Brain pericyte (primary cell): ENCODE measurements at regions not wholly inside any gene's neighbourhood (a gene's known extent, or its start where the extent isn't known, plus 50 kb on each side); places are given as distances from the start of the nearest gene placed in this dataset.
"Not testable (repeated sequence)": the region's sequence is repeated elsewhere in the genome, so short reads cannot be mapped to it uniquely, and the experiment has no call there.

ENCODE experiments used
- DNase-seq: peaks from one replicate; pipeline ENCODE4 v3.0.0-alpha.2; 2012; ENCODE audit warnings: low read depth, low spot score

- DNase-seq, result no peak
Measured at GRCh38 chr14:37711831-37712475, 116.5 kb downstream of the TTC6 start.

GRCh38 chr14:37712476-37712860, 117.0 kb downstream of the TTC6 start:
- not testable (repeated sequence) for DNase-seq

- no peak for DNase-seq
Measured at GRCh38 chr14:37712976-37713431, 117.6 kb downstream of the TTC6 start.

GRCh38 chr14:37720131-37720530, 124.7 kb downstream of the TTC6 start:
- DNase-seq, result no peak

GRCh38 chr14:37721976-37722659, 126.7 kb downstream of the TTC6 start:
- DNase-seq, result no peak

- DNase-seq, result no peak
Measured at GRCh38 chr14:37723515-37723914, 128.1 kb downstream of the TTC6 start.

GRCh38 chr14:37726708-37727107, 131.3 kb downstream of the TTC6 start:
- DNase-seq, result no peak

- DNase-seq, result no peak
Measured at GRCh38 chr14:37729218-37729617, 133.8 kb downstream of the TTC6 start.

GRCh38 chr14:37731094-37731493, 135.7 kb downstream of the TTC6 start:
- no peak for DNase-seq

GRCh38 chr14:37745657-37746056, 150.2 kb downstream of the TTC6 start:
- DNase-seq, result no peak

- DNase-seq, result no peak
Measured at GRCh38 chr14:37746140-37746832, 150.9 kb downstream of the TTC6 start.

- DNase-seq, result no peak
Measured at GRCh38 chr14:37753459-37753858, 158.0 kb downstream of the TTC6 start.

- DNase-seq, result not testable (repeated sequence)
Measured at GRCh38 chr14:37760275-37760674, 164.8 kb downstream of the TTC6 start.

GRCh38 chr14:37763266-37763665, 167.8 kb downstream of the TTC6 start:
- DNase-seq, result no peak

- DNase-seq, result not testable (repeated sequence)
Measured at GRCh38 chr14:37772283-37772682, 176.9 kb downstream of the TTC6 start.

- DNase-seq, result no peak
Measured at GRCh38 chr14:37776791-37777499, 181.5 kb downstream of the TTC6 start.

- no peak for DNase-seq
Measured at GRCh38 chr14:37778135-37778943, 182.9 kb downstream of the TTC6 start.

- no peak for DNase-seq
Measured at GRCh38 chr14:37779480-37779879, 184.1 kb downstream of the TTC6 start.

GRCh38 chr14:37780731-37781130, 185.3 kb downstream of the TTC6 start:
- not testable (repeated sequence) for DNase-seq

GRCh38 chr14:37784203-37784826, 188.9 kb downstream of the TTC6 start:
- not testable (repeated sequence) for DNase-seq

GRCh38 chr14:37784827-37785223, 189.4 kb downstream of the TTC6 start:
- DNase-seq, result not testable (repeated sequence)
